ENCODE measurements at regions not wholly inside any gene's neighbourhood (a gene's known extent, or its start where the extent isn't known, plus 50 kb on each side); places are given as distances from the start of the nearest gene placed in this dataset.
"Not testable (repeated sequence)": the region's sequence is repeated elsewhere in the genome, so short reads cannot be mapped to it uniquely, and the experiment has no call there.

- no peak for DNase-seq
These were observed 430.8 kb downstream of the PLPP3 start for GRCh38 chr1:56148326-56149193.

GRCh38 chr1:56147459-56147858, 431.9 kb downstream of the PLPP3 start:
- DNase-seq: no peak

DNA sequence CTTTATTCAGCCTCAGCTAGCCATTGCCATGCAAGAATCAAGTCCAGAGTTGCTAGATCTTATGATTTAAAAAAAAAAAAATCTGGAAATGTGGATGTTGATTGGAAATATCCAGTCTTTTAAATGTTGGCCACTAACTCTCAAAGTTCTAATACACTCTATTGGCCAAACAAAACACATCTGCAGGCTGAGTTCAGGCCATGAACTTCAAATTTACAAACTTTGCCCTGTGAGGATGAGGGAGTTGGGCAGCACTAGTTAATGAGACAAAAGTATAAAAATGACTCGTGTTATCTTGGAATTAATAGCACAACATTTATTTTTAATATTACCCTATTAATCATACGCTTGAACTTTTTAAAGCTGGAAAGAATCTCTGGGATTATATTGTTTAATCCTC, 432.3 kb downstream of the PLPP3 start:
- DNase-seq: no peak

GRCh38 chr1:56146449-56146848, 432.9 kb downstream of the PLPP3 start:
- DNase-seq: peak; percentile 54

- no peak for DNase-seq
These were observed 433.8 kb downstream of the PLPP3 start for GRCh38 chr1:56145581-56145980.

- no peak for DNase-seq
These were observed 437.1 kb downstream of the PLPP3 start for GRCh38 chr1:56142301-56142700.

GRCh38 chr1:56139836-56140235, 439.5 kb downstream of the PLPP3 start:
- DNase-seq: no peak

DNA sequence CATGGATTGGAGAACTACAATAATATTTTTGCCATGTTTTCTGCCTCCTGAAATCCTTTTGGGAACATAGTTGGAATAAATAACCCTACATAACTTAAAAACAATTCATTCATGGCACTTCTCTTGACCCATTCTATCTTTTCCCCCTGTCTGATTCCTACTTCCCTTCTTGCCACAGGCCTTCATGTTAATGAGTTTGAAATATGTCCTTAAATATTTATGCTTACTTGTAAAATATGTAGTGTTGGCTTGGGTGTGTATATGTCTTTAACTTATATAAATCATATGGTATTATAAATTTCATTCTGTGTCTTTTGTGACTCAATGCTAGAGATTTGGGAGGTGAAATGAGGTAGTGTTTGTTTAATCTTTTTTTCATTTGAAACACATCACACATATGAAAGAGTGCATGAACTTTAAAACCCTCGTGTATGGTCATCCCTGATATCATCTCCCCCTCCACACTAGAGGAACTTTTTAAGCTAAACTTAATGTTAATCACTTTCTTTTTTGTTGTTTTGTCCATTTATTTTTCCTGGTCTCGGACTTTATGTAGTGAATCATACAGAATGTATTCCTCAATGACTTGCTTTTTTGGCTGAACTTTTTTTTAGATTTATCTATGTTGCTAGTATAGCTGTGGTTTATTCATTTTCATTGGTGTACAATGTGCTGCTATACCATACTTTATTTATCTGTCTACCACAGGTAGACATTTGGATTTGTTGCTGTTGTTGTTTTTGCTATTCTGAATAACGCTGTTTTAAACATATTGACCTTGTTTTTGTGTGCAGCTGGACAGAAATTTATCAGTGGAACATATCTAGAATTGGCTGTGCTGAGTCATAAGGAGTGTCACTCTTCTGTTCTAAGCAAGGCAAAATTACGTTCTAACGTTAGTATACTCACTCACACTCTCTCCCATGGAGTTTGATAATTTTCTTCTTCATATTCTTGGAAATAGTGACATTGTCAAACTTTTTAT, 441.6 kb downstream of the PLPP3 start:
- no peak for DNase-seq

GRCh38 chr1:56137090-56137489, 442.3 kb downstream of the PLPP3 start:
- DNase-seq: peak; percentile 43

GRCh38 chr1:56135864-56136147, 443.6 kb downstream of the PLPP3 start:
- no peak for DNase-seq

GRCh38 chr1:56135069-56135863, 444.1 kb downstream of the PLPP3 start:
- no peak for DNase-seq

- DNase-seq: peak; percentile 29
These were observed 445.6 kb downstream of the PLPP3 start for GRCh38 chr1:56133522-56134472.

- no peak for DNase-seq
These were observed 446.8 kb downstream of the PLPP3 start for GRCh38 chr1:56132520-56132919.

DNA sequence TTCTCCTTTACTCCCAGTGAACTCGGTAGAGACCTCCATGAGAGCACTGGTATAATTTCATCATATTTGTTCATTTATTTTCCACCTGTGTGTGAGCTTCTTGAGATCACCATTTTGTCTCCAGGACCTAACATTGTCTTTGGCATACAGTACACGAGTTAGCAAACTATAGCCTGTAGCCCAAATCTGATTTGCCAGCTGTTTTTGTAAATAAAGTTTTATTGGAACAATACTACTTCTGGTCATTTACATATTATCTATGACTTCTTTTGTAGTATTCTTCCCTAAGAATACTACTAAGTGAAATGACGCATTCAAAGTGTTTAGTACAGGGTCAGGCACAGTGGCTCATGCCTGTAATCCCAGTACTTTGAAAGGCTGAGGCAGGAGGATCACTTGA, 449.5 kb downstream of the PLPP3 start:
- no peak for DNase-seq

GRCh38 chr1:56125316-56125715, 454.0 kb downstream of the PLPP3 start:
- no peak for DNase-seq

GRCh38 chr1:56123826-56124225, 455.5 kb downstream of the PLPP3 start:
- DNase-seq: no peak

DNA sequence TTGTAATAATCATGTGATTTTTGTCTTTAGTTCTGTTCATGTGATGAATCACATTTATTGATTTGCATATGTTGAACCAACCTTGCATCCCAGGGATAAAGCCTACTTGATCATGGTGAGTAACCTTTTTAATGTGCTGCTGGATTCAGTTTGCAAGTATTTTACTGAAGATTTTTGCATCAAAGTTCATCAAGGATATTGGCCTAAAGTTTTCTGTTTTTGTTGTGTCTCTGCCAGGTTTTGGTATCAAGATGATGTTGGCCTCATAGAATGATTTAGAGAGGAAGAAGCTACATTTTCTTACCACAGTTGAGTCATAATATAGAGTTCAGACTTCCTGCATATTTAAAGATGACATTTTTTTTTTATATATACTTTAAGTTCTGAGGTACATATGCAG, 455.9 kb downstream of the PLPP3 start:
- DNase-seq: no peak

GRCh38 chr1:56120021-56120420, 459.3 kb downstream of the PLPP3 start:
- no peak for DNase-seq

- not testable (repeated sequence) for DNase-seq
These were observed 460.7 kb downstream of the PLPP3 start for GRCh38 chr1:56118676-56119075.

DNA sequence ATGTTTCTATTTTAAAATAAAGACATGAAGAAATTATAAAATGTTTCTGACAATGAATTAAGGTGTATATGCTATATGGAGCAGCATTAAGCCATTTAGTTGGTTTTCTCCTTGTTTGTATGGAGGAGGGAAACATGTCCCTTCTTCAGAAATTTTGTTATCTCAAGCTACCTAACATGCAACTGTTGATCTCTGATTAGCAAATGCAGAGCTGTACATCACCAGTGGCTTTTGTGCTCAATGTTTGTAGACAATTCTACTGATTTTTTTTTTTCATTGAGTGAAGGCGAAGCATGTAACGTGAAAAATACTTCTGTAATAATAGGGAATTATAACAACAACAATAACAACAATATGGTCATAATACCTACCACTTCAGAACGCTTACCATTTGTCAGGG, 463.7 kb downstream of the PLPP3 start:
- no peak for DNase-seq

DNA sequence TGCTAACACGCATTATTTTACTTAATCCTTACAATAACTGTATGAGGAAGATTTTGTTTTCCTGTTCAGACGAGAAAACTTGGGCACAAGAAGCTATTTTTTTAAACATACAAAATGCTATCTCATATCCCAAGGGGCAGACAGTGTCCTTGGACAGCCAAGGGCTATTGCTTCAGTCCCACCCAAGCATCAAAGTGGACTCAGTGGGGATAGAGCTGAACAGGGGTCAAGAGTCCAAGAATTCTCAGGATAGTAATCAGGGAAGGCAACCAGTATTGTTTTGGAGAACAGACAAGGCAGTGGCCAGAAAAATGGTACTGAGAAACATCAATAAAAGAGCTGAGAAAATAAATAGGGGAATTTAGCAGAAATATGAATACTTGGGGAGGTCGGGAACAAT, 465.7 kb downstream of the PLPP3 start:
- no peak for DNase-seq
